AG04450 (cell line): ENCODE measurements at regions not wholly inside any gene's neighbourhood (a gene's known extent, or its start where the extent isn't known, plus 50 kb on each side); places are given as distances from the start of the nearest gene placed in this dataset.

Source experiments
- CTCF ChIA-PET: fragments of 300-600, 350-600 bp; formaldehyde crosslinking; extraction: SDS; loops from one replicate; lab custom pipeline; 2022; ENCODE audit warnings: antibody characterized with exemption, inconsistent platforms; lab: Charles Lee
- POLR2A ChIA-PET: fragments of 350-600 bp; formaldehyde crosslinking; extraction: SDS; loops from one replicate; lab custom pipeline; 2021; ENCODE audit warnings: antibody characterized with exemption, inconsistent platforms; lab: Yijun Ruan, JAX
- DNase-seq: peaks from one replicate; pipeline ENCODE4 v3.0.0-alpha.2; 2011; ENCODE audit warnings: low read depth, low spot score
- H3K27ac ChIP-seq: one replicate; pipeline ENCODE4 v1.5.1; 2012; ENCODE audit warnings: low read depth, low read length, control low read depth
- H3K27me3 ChIP-seq: one replicate; pipeline ENCODE4 v1.6.0; 2012; ENCODE audit warnings: low read length; ENCODE audit not compliant: control insufficient read depth, insufficient read depth
- H3K4me3 ChIP-seq: 2 replicates; pipeline ENCODE4 v1.5.1; 2011; ENCODE audit warnings: mild to moderate bottlenecking, low read depth, low read length, control low read depth
- H3K9me3 ChIP-seq: 2 replicates; pipeline ENCODE4 v1.5.1; 2012; ENCODE audit warnings: low read length; ENCODE audit not compliant: control insufficient read depth, insufficient read depth
- CTCF ChIP-seq: IDR thresholded peaks from 2 replicates; pipeline ENCODE4 v1.5.1; 2011; ENCODE audit warnings: low read depth, low read length, control low read depth, inconsistent platforms

GRCh38 chr1:87210151-87210550, 118.5 kb upstream of the LMO4 start:
- H3K4me3 ChIP-seq, result no peak overlapping the region
- TF ChIP-seq CTCF, result no peak
- no peak for DNase-seq

GRCh38 chr1:87212431-87213134, 116.1 kb upstream of the LMO4 start:
- DNase-seq, result no peak
- peaks cover 3% of the 10 kb centered on the region; the same call in 1 of the 2 replicates for H3K9me3 ChIP-seq
- no peak overlapping the region for H3K27ac ChIP-seq
- TF ChIP-seq CTCF, result no peak
- ChIA-PET CTCF (no interaction called here), POLR2A (no interaction called here)
- no peaks in the 10 kb centered on the region for H3K27me3 ChIP-seq
- H3K4me3 ChIP-seq, result no peak overlapping the region

More at GRCh38 chr1:87210151-87210550, 118.5 kb upstream of the LMO4 start:
- no peaks in the 10 kb centered on the region for H3K9me3 ChIP-seq
- no peaks in the 10 kb centered on the region for H3K27me3 ChIP-seq
- CTCF ChIA-PET, result no interaction called here
- POLR2A ChIA-PET, result no interaction called here
- H3K27ac ChIP-seq, result no peak overlapping the region

GRCh38 chr1:87213135-87213515, 115.6 kb upstream of the LMO4 start:
- Histone ChIP-seq H3K4me3 (no peak overlapping the region), H3K27ac (no peak overlapping the region), H3K9me3 (peaks cover 3% of the 10 kb centered on the region; the same call in 1 of the 2 replicates), H3K27me3 (no peaks in the 10 kb centered on the region)
- DNase-seq, result no peak
- TF ChIP-seq CTCF, result no peak
- ChIA-PET CTCF (no interaction called here), POLR2A (no interaction called here)

GRCh38 chr1:87215592-87215991, 113.1 kb upstream of the LMO4 start:
- H3K27ac ChIP-seq, result no peak overlapping the region
- POLR2A ChIA-PET, result no interaction called here
- H3K4me3 ChIP-seq, result no peak overlapping the region
- no peak for DNase-seq
- CTCF ChIA-PET, result no interaction called here
- TF ChIP-seq CTCF, result no peak
- no peaks in the 10 kb centered on the region for H3K27me3 ChIP-seq
- peaks cover 3% of the 10 kb centered on the region; the same call in 1 of the 2 replicates for H3K9me3 ChIP-seq

GRCh38 chr1:87218618-87219017, 110.1 kb upstream of the LMO4 start:
- no peak for DNase-seq
- no peak for TF ChIP-seq CTCF
- H3K27me3 ChIP-seq, result no peaks in the 10 kb centered on the region
- H3K27ac ChIP-seq, result no peak overlapping the region
- ChIA-PET CTCF (no interaction called here), POLR2A (no interaction called here)
- no peak overlapping the region for H3K4me3 ChIP-seq
- peaks cover 3% of the 10 kb centered on the region; the same call in 1 of the 2 replicates for H3K9me3 ChIP-seq
